ENCODE measurements at regions not wholly inside any gene's neighbourhood (a gene's known extent, or its start where the extent isn't known, plus 50 kb on each side); places are given as distances from the start of the nearest gene placed in this dataset.

GRCh38 chr2:234254783-234255521, 204.4 kb downstream of the SPP2 start:
- TF ChIP-seq CTCF (IDR thresholded peaks at IDR 0.05; ENCODE audit: low read length) (no peak), EZH2 (optimal IDR thresholded peaks at IDR 0.05; ENCODE audit: low read depth, low read length) (no peak)
